NCI-H82 treated with DMSO at 0.1 percent for 48 hours (cell line): ENCODE measurements at regions not wholly inside any gene's neighbourhood (a gene's known extent, or its start where the extent isn't known, plus 50 kb on each side); places are given as distances from the start of the nearest gene placed in this dataset.
"Not testable (repeated sequence)": the region's sequence is repeated elsewhere in the genome, so short reads cannot be mapped to it uniquely, and the experiment has no call there.

Experiments
- DNase-seq: peaks from one replicate; lab custom pipeline; 2025; ENCODE audit not compliant: unreplicated experiment; lab: John Stamatoyannopoulos, UW

DNA sequence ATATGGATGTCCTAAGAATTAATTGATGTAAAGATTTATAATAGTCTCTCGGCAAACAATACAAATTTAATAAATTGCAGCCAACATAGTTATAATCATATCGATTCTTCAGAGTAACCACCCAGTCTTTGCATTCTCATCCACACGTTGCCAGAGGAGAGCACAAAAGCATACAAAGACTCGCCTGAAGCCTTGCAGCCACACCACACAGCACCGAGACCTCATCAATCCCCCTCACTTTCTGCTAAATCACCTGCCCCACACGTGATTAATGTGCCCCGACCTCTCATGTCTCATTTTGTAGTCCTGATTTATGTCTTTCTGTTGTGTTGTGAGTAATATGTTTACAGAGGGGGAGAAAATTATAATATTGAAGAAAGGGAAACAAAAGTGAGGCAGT lies 510.4 kb downstream of the TRIML1 start:
- DNase-seq, result no peak

DNA sequence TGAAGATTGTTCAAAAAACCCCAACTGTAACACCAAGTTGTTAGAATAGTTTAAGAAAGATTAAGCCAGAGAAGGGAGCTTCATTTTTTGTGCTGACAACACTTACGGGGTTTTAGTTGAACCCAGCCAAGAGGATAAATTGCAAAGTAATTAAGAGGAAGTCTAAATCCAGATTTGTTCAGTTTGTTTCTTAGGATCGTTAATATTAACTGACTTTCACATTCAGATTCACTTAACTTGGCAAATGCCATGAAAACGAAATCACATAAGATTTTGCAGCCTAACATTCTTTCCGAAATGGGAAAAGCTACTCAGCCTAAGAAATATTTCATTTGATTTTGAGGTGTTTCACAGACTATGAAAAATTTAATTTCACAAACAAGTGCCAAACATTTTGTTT lies 511.3 kb downstream of the TRIML1 start:
- DNase-seq, result no peak

DNA sequence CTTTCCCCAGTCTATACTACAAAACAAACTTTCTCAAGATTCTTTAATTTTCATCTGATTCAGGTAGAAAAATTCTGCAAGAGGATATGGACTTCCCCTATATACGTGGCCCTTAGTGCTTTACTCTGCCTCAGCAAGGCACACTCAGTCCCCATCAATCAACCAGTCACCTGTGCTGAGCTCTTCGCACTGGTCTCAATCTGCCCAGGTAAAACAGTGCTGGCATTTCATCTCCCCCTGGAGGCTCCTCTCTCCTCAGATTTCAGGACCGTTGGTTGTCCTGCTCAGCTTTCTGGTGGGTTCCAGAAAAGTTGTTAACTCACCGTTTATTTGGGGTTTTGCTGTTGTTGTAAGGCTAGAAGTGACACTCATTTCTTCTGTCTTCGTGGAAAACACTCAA lies 518.1 kb downstream of the TRIML1 start:
- DNase-seq, result no peak

DNA sequence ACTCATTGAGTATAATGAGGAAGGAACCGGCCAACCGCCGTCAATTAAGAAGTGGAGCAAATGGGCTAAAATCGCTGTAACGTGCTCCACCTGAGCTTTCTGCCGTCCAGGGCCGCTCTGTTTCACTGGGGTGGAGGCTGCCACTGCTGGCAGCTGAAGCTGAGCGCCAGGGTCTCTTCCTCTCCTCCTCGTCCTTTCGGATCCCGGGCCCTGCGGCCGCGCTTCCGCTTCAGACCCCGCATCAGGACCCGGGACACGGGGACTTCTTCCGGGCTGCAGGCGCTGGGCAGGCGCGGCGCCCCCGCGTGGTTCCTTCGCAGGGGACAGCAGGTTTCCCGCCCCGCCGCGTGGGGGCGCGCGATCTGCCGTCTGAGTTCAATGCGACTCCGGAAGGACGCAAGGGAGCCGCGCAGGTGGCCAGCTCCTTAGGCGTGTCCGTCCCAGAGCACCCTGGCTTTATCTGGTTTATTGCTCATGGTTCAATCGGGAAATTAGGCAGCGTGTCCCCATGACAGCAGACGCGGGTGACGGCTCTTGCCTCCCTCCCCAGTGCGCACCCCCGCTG lies 519.8 kb downstream of the TRIML1 start:
- DNase-seq, result no peak

DNA sequence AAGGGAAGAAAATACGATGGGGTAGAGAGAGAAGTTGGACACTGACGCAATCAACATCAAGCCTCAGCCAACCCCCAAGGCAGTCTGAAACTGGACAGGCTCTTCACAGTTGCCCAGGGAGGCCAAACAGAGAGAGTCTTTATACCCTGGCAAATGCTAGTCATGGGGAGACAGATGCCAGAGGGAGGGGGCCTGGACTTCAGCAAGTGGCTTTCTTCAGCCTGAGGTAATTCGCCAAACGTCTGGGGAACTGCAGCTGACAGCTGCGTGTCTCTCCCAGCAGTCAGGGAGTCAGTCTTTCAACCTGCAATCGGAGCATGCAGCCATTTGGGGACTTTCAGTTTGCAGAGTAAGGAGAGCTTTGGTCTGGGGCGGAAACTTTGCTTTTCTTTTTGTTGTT lies 521.6 kb downstream of the TRIML1 start:
- DNase-seq, result no peak

DNA sequence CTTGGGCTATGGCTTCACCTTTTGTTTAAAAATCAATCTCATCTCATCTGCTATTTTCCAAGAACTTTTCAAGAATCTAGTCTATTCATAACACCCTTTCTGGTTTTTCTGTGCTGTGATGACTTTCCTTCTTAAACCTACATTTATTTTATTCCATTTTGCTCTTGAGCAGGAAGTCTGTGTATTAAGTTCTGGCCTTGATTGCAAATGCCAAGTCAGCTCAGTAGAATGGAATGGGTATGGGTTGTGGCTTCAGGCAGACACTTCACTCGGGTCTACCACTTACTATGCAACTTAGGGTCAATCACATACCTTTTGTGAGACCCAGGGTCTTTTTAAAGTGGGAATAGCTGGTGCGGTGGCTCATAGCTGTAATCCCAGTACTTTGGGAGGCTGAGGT lies 522.3 kb downstream of the TRIML1 start:
- DNase-seq, result no peak

DNA sequence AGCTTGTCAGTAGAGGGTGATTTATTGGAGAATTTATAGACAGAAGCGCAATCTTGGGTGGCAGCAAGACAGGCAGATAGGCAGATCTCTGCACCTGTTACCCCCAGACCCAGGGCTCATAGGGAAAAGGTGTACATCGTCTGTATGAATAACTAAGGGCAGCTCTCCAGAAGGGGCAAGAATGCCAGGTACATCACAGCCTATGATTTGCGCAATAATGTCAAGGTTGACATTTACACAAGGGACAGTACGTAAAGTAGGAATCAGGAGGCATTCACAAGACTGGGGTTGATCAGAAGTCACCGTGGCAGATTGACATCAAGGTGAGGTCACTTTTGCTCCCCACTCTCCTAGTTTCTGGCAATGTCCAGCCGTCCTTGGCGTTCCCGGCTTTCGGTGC lies 524.1 kb downstream of the TRIML1 start:
- DNase-seq, result no peak

DNA sequence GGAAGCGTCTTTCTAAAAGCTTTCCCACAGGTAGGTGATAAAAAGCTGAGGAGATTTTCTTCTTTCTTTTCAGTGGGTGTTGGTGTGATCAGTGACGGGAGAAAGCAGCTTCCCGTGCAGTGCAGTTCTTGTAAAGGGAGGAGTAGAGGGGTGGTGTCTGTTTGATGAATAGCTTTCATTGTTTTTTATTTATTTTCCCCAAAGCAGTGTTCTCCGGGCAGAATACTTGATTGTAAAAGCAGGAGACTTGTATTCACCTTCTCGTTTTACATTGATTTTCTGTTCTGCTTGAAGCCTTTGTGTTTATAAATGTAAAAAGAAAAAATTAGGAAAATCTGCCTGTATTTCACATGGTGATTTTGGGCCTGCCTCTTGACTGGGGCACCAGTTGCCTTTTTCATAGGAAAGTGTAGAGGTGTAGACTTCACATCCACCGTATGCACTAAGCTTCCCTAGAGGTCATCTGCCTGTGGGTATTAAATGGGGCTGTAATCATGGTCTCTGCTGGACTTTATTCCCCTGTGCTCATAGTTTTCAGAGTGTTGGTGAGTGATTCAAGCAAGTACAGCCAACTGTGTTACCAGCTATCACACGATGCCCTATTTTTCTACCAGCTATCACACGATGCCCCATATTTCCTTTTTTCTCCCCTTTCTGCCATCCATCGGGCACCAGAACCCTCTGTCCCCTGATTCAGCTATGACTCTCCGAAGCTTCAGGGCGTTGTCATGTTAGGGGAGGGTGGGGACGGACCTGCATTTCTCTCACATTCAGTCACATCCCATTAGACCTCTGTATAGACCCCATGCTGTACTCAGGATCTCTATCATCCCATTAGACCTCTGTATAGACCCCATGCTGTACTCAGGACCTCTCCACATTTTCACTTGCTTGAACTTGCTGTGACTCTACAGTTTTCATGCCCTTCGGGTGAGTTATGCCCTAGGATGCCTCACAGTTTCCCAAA lies 526.5 kb downstream of the TRIML1 start:
- no peak for DNase-seq

DNA sequence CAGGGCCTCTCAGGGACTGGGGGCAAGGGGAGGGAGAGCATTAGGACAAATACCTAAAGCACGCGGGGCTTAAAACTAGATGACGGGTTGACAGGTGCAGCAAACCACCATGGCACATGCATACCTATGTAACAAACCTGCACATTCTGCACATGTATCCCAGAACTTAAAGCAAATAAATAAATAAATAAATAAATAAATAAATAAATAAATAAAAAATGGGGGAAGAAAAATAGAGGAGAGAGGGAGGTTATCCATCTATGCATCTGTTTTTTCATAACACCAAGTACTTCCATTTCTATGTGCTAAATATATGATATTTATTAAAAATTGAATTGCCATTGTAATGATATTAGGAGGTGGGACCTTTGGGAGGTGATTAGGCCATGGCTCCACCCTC lies 539.5 kb downstream of the TRIML1 start:
- not testable (repeated sequence) for DNase-seq

DNA sequence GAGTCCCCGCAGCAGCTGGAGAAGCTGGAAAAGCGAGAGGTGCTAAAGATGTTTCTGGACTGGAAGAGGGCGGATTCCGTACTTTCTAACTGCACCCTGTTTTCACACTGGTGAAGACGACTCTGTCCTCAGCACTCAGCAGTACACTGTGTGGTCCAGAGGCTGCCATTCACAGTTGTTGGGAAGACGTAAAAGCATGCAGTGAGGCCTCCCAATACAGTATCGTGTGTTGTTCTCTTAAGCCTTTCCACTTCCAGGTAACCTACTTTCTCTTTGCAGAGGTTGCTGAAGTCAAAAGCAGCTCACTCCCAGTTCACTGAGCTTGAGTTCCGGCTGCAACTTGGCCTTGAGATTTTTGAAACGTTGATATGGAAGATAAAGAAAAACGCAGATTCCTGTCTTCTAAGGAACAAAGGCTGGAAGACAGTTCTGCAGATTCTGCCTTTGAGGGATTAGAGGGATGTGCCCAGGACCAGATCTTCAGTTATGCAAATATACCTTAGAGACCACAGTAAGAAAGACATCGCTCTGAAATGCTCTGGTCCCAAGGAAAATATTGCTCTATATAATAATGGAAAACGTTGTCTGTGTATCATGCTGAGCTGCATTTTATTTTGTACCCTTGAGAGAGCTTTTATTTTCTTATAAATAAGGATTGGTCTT lies 540.9 kb downstream of the TRIML1 start:
- no peak for DNase-seq

DNA sequence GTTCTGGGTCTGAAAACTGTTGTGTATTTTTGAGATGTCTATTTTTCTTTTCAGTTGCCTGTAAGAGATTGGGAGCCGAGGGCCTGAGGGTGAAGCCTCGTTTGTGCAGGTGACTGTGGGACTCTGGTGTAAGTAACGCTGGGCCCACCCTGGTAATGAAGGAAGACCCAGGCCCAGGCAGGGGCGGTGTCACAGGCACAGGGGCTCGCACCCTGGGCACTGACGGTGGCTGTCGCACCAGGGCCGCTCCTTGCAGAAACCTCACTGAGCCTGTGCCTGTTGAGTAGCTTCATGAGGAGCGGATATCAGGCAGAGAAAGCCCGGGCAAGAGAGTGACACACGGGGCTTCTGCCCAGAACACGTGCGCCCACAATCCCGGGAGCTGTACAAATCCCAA lies 541.4 kb downstream of the TRIML1 start:
- DNase-seq, result no peak

DNA sequence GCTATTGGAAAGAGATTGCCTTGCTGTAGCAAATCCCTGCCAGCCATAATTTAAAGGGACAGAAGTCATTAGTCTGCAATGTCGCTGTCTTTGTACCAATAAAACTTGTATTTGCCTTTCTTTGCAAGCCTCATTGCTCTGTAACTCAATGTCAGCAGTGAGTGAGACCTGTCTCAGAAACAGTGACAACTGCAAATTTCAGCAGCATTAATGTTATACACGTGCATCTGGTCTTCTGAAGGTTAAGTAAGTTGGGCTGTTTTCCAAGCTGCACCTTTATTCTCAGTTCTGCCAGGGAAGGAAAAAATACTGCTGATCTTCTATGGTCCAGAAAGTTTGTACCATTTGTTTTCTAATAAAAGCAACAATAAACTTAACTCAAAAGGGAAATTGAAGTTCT lies 543.1 kb downstream of the TRIML1 start:
- no peak for DNase-seq

DNA sequence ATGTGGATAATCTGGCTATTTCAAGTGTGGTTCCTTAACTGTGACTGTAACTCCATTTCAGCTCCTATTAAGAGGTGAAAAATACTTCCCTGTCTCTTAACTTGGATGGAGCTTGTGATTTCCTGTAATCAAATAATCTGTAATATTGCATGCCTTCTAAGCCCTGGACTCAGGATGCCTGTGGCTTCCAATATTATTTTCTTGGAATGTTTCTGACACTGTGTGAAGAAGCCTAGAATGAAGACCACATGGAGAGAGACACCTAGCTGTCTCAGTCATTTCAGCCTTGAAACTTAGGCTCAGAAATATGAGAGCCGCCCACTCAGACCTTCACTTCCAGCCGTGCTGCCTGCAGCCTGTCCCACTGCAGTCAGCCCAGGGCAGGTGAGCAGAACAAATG lies 544.3 kb downstream of the TRIML1 start:
- no peak for DNase-seq

DNA sequence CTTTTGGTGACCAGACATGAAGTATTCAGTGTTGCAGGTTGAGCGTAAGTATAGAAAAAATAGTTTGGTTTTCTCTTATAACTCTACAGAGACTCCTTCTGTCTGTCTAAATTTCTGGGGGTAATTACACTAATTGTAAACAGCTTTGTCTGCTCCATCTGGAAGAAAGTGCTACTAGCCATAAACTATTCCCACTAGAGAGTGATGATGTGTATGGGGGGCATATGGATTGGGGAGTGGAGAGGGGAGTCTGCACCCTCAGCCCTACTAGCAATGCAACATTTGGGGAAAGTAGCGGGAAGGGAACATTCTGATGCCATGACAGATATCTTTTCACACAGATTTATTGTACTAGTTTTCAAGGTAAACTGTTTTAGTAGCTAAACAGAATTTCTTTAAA lies 549.7 kb downstream of the TRIML1 start:
- DNase-seq, result no peak

DNA sequence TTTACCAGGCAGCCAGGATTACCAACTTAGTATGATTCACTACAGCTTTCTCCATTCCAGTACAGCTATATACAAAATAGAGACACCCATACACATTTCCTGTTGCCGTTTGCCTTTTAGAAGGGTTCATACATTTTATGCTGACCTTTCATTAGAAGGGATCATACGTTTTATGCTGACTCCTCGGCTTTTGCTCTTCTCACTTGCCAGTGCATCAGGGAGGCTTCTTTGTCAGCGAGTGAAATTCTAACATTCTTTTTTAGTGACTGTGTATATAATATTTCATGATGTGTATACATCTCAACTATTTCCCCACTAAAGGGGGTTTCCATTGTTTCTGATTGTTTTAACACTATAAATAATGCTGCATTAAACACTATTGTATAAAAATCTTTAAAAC lies 552.6 kb downstream of the TRIML1 start:
- no peak for DNase-seq

DNA sequence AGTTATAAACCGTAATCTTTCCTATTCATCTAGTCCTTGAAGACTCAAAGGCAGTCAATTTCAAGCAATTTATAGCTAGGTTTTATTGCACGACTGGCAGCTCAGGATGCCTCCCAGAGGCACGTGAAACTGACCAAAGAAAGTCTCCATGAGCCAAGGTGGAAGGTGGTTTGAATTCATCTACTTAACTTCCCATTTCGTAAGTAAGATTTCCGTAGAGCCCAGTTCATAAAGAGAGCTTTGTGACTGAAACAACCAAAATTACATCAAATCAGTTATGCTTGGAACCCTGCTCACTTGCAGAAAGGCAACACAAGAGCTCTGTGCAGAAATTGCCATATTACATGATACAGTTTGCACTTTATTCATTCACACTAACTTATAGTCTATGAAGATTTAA lies 556.0 kb downstream of the TRIML1 start:
- DNase-seq, result no peak

DNA sequence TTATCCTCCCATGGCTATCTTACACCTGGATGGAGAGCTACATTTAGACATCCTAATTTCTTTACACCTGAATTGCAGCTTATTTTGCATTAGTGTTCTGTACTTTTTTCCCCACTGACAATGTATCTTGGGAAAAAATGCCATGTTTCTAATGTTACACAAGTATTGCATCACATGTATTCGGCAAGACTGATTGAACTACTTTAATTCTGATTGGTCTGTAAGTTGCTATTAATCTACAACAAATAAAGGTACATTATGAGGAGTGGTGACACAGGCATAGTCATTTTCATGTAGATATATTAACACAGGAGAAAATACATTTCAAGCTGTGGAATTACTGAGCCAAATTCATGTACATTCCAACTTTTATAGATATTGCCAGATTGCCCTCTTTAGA lies 558.0 kb downstream of the TRIML1 start:
- DNase-seq, result no peak

DNA sequence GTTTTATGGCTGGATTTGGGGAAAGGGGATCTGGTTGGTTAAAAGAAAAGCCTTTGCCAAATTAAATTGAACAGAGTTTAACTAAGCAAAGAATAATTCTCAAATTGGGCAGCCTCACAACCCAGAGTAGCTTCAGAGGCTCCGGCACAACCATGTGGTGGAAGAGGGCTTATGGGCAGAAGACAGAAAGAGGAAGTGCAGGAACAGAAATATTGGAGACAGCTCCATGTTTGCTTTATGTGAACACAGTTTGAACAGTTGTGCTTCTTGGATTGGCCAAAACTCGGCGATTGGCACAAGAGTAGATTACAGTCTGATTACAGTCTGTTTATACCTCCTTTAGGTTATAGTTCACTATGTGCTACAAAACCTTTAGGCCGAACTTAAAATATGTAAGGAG lies 562.7 kb downstream of the TRIML1 start:
- DNase-seq, result no peak

DNA sequence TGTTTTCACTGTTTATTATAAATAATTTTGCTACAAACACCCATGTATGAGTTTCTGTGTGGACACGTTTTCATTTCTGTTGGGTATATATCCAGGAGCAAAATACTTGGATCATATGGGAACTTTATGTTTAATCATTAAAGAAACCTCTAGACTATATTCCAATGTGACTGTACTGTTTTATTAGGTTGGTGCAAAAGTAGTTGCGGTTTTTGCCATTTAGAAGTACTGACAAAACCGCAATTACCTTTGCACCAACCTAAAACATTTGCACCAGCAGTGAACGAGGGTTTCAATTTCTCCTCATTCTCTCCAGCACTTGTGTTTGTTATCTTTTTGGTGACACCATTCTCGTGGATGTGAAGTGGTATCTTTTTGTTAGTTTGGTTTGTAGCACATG lies 565.0 kb downstream of the TRIML1 start:
- DNase-seq, result no peak

DNA sequence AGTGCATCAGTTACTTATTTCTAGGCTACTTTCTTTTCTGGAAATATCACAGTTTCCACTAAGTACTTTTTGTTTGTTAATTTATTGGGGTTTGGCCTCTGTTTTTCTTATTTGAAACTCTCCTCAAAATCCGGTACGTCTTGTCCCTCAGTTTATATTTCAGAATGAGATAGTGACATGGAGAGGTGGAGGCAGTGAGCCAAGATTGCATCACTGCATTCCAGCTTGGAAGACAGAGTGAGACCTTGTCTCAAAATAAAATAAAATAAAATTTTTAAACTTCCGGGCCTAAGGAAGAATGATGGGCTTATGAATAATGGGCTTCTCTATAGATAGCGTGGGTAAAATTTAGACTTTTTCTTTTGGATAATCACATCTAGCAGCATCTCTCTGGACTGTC lies 567.8 kb downstream of the TRIML1 start:
- DNase-seq, result no peak

DNA sequence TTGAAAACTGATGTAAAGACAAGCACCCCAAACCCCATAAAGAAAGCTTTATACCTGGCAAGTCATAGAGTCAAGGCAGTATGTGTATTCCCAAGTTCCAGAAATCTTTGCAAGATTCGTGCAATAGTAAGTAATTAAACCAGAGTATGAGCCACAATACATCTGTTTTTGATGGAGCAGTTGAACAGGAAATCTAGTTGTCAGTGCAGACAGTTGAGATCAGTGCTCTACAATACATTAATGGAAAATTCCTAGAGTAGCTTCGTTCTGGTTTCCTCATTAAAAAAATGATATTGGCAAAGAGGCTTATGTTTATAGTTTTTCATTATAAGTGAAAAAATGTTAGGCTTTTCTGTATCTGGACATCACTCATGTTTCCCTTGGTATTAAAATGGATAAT lies 575.3 kb downstream of the TRIML1 start:
- no peak for DNase-seq

DNA sequence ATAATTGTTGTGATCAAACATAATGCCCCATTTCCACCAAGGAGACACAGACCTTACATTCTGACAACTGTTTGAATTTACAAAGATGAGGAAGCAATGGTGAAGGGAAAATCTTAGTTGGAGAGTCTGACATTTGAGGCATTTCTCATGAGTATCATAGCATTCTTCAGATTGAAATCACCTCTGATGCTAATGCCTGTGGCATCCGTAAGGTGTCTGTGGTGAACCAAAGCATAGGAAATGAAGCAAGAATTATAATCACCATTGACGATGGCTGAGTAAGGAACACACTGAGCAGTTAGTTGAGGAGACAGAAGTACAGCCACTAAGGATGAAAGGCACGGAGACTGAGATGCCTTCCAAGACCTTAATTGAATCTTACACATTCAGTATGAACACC lies 575.7 kb downstream of the TRIML1 start:
- DNase-seq, result no peak
